ENCODE measurements at regions not wholly inside any gene's neighbourhood (a gene's known extent, or its start where the extent isn't known, plus 50 kb on each side); places are given as distances from the start of the nearest gene placed in this dataset.

- TF ChIP-seq CTCF (IDR thresholded peaks at IDR 0.05), result no peak
- TF ChIP-seq POLR2A (IDR thresholded peaks at IDR 0.05), result no peak
- TF ChIP-seq EP300 (IDR thresholded peaks at IDR 0.05), result no peak
These were observed 253.6 kb downstream of the STK31 start for GRCh38 chr7:23963461-23964165.

All from sigmoid colon (tissue), 4 donors.